SK-N-SH (cell line): ENCODE measurements at regions not wholly inside any gene's neighbourhood (a gene's known extent, or its start where the extent isn't known, plus 50 kb on each side); places are given as distances from the start of the nearest gene placed in this dataset.
"Not testable (repeated sequence)": the region's sequence is repeated elsewhere in the genome, so short reads cannot be mapped to it uniquely, and the experiment has no call there.

Experiments
- CTCF ChIP-seq: fragments of 200-600 bp; sonication (generic); IDR thresholded peaks from 2 replicates; pipeline ENCODE4 v1.6.1; 2017; ENCODE audit warnings: antibody characterized with exemption, mild to moderate bottlenecking, moderate library complexity
- EP300 ChIP-seq, 2 experiments: IDR thresholded peaks; 2 replicates each; pipeline versions ENCODE4 v1.4.0 to v1.6.1; 2012; ENCODE audit warnings: borderline replicate concordance in 1 of 2, low read depth in 1 of 2, low read length in 1 of 2
- POLR2AphosphoS5 ChIP-seq: IDR thresholded peaks from 2 replicates; pipeline ENCODE4 v1.6.1; 2012; ENCODE audit warnings: low read depth, low read length
- RAD21 ChIP-seq: IDR thresholded peaks from 2 replicates; pipeline ENCODE4 v1.6.1; 2012; ENCODE audit warnings: mild to moderate bottlenecking, low read length
- RXRA ChIP-seq: IDR thresholded peaks from 2 replicates; pipeline ENCODE4 v1.4.0; 2012; ENCODE audit warnings: low read depth, mild to moderate bottlenecking, borderline replicate concordance
- SIN3A ChIP-seq: IDR thresholded peaks from 2 replicates; pipeline ENCODE4 v1.6.1; 2012; ENCODE audit warnings: low read depth, mild to moderate bottlenecking, low read length, moderate library complexity, borderline replicate concordance
- TAF1 ChIP-seq: IDR thresholded peaks from 2 replicates; pipeline ENCODE4 v1.6.1; 2012; ENCODE audit warnings: low read depth, mild to moderate bottlenecking, low read length, moderate library complexity, borderline replicate concordance

- TF ChIP-seq SIN3A; TAF1; CTCF; POLR2AphosphoS5; EP300 (IDR thresholded peaks at IDR 0.05; ENCODE audit: borderline replicate concordance in 1 of 2, low read depth in 1 of 2, low read length in 1 of 2); RXRA; RAD21: not testable (repeated sequence)
Observed at GRCh38 chr14:36411951-36412350, 91.5 kb upstream of the MBIP start.
